HCT116 (cell line): ENCODE measurements at regions not wholly inside any gene's neighbourhood (a gene's known extent, or its start where the extent isn't known, plus 50 kb on each side); places are given as distances from the start of the nearest gene placed in this dataset.

Source experiments
- ATAC-seq: fragments of 200-7000 bp; cut with Tn5 transposase; 2 replicates; pipeline ENCODE4 v1.9.1; 2020; ENCODE audit warnings: mild to moderate bottlenecking, moderate library complexity
- BruUV-seq: library from RNA; stranded (reverse); fragments of 400-500 nt; replicated peaks from 2 replicates; lab custom pipeline; 2021; lab: Mats Ljungman, UMichigan
- CTCF ChIA-PET: fragments of 300-600 bp; sonication (Branson Sonifier 250); formaldehyde crosslinking; loops from one replicate; lab custom pipeline; 2021; ENCODE audit warnings: antibody characterized with exemption; lab: Charles Lee
- POLR2A ChIA-PET: fragments of 300-600, 350-600 bp; sonication (Branson Sonifier 250); formaldehyde crosslinking; loops from one replicate; lab custom pipeline; 2021; ENCODE audit warnings: antibody characterized with exemption; lab: Charles Lee
- RAD21 ChIA-PET, 2 experiments: fragments of 300-600 bp; sonication (Branson Sonifier 250); formaldehyde crosslinking; loops; one replicate each; lab custom pipeline; 2023; ENCODE audit warnings: low total read pairs in 2 of 2; ENCODE audit not compliant: uncharacterized antibody in 2 of 2, unreplicated experiment in 2 of 2, low non-redundant PET in 1 of 2; lab: Charles Lee
- DNase-seq: peaks from one replicate; pipeline ENCODE4 v3.0.0-alpha.2; 2010; ENCODE audit warnings: low read depth, low spot score
- H2AFZ ChIP-seq: fragments of 200-600 bp; shearing (Covaris generic), sonication (generic); 2 replicates; pipeline ENCODE4 v1.6.1; 2017; ENCODE audit warnings: low read depth, mixed run types, mixed read lengths, antibody characterized with exemption, low read length; ENCODE audit not compliant: poor library complexity, severe bottlenecking
- H3K27ac ChIP-seq: 2 replicates; pipeline ENCODE4 v1.5.1; 2012; ENCODE audit warnings: low read depth, low read length
- H3K27me3 ChIP-seq: fragments of 200-600 bp; sonication (generic); 2 replicates; pipeline ENCODE4 v1.6.1; 2016; ENCODE audit warnings: mixed run types, low read length, mixed read lengths; ENCODE audit not compliant: insufficient read depth
- H3K36me3 ChIP-seq, 2 experiments: fragments of 200-500 bp in 1 of 2; fragments of 200-600 bp in 1 of 2; sonication (Bioruptor generic) in 1 of 2; sonication (generic) in 1 of 2; 2 replicates each; pipeline versions ENCODE4 v1.5.1 to v1.6.1; 2014 to 2016; ENCODE audit warnings: low read length in 2 of 2, inconsistent platforms in 1 of 2, mixed read lengths in 1 of 2, mixed run types in 1 of 2; ENCODE audit not compliant: insufficient read depth in 2 of 2, control insufficient read depth in 1 of 2
- H3K4me1 ChIP-seq, 2 experiments: fragments of 200-600 bp in 1 of 2; sonication (generic) in 1 of 2; 2 replicates each; pipeline versions ENCODE4 v1.5.1 to v1.6.1; 2012 to 2017; ENCODE audit warnings: low read length in 2 of 2, inconsistent platforms in 1 of 2, mild to moderate bottlenecking in 1 of 2, mixed read lengths in 1 of 2, mixed run types in 1 of 2, moderate library complexity in 1 of 2; ENCODE audit not compliant: insufficient read depth in 2 of 2, control insufficient read depth in 1 of 2
- H3K4me2 ChIP-seq: fragments of 200-600 bp; sonication (generic); 2 replicates; pipeline ENCODE4 v1.6.1; 2017; ENCODE audit warnings: mixed run types, low read length, mixed read lengths
- H3K4me3 ChIP-seq, 2 experiments: fragments of 200-600 bp in 1 of 2; sonication (generic) in 1 of 2; replicated peaks in 1 of 2; 2 replicates each; pipeline ENCODE4 v1.5.1; 2011 to 2016; ENCODE audit warnings: low read length in 2 of 2, control low read depth in 1 of 2, low read depth in 1 of 2, mild to moderate bottlenecking in 1 of 2, mixed read lengths in 1 of 2, mixed run types in 1 of 2
- H3K79me2 ChIP-seq: fragments of 200-600 bp; sonication (generic); 2 replicates; pipeline ENCODE4 v1.6.1; 2017; ENCODE audit warnings: mild to moderate bottlenecking, mixed run types, low read length, moderate library complexity, mixed read lengths; ENCODE audit not compliant: insufficient read depth
- H3K9ac ChIP-seq: fragments of 200-600 bp; sonication (generic); 2 replicates; pipeline ENCODE4 v1.6.1; 2016; ENCODE audit warnings: low read length, mixed read lengths
- H3K9me2 ChIP-seq: fragments of 200-600 bp; sonication (generic), shearing (Covaris generic); 2 replicates; pipeline ENCODE4 v1.6.1; 2017; ENCODE audit warnings: mixed run types, mild to moderate bottlenecking, moderate library complexity; ENCODE audit not compliant: insufficient read depth
- H3K9me3 ChIP-seq, 2 experiments: fragments of 200-500 bp in 1 of 2; fragments of 200-600 bp in 1 of 2; sonication (Bioruptor generic) in 1 of 2; sonication (generic) in 1 of 2; 2 replicates each; pipeline ENCODE4 v1.6.1; 2014 to 2017; ENCODE audit warnings: low read length in 2 of 2, mixed read lengths in 2 of 2, inconsistent platforms in 1 of 2, low read depth in 1 of 2, mild to moderate bottlenecking in 1 of 2, mixed run types in 1 of 2, moderate library complexity in 1 of 2; ENCODE audit not compliant: control insufficient read depth in 1 of 2, insufficient read depth in 1 of 2
- H4K20me1 ChIP-seq: fragments of 200-600 bp; sonication (generic), shearing (Covaris generic); 2 replicates; pipeline ENCODE4 v1.6.1; 2017; ENCODE audit warnings: mixed run types, mild to moderate bottlenecking, moderate library complexity; ENCODE audit not compliant: insufficient read depth
- ATF3 ChIP-seq: IDR thresholded peaks from 2 replicates; pipeline ENCODE4 v1.6.1; 2012
- CBX3 ChIP-seq: IDR thresholded peaks from 2 replicates; pipeline ENCODE4 v1.6.1; 2012; ENCODE audit warnings: low read depth
- CEBPB ChIP-seq: IDR thresholded peaks from 2 replicates; pipeline ENCODE4 v1.6.1; 2012; ENCODE audit warnings: low read depth
- EGR1 ChIP-seq: IDR thresholded peaks from 2 replicates; pipeline ENCODE4 v1.6.1; 2012; ENCODE audit warnings: low read depth
- ELF1 ChIP-seq: IDR thresholded peaks from 2 replicates; pipeline ENCODE4 v1.6.1; 2012; ENCODE audit warnings: low read depth, borderline replicate concordance
- EZH2 ChIP-seq: fragments of 200-600 bp; sonication (generic); IDR thresholded peaks from 2 replicates; pipeline ENCODE4 v1.6.1; 2017; ENCODE audit warnings: antibody characterized with exemption, mixed run types
- EZH2phosphoT487 ChIP-seq: fragments of 200-600 bp; IDR thresholded peaks from 2 replicates; pipeline ENCODE4 v1.6.1; 2018; ENCODE audit warnings: antibody characterized with exemption, borderline replicate concordance
- FOSL1 ChIP-seq: IDR thresholded peaks from 2 replicates; pipeline ENCODE4 v1.6.1; 2012; ENCODE audit warnings: low read depth
- JUND ChIP-seq: IDR thresholded peaks from 2 replicates; pipeline ENCODE4 v1.6.1; 2012
- MAX ChIP-seq: IDR thresholded peaks from 2 replicates; pipeline ENCODE4 v1.6.1; 2012
- POLR2A ChIP-seq: IDR thresholded peaks from 2 replicates; pipeline ENCODE4 v1.7.0; 2011; ENCODE audit warnings: borderline replicate concordance; ENCODE audit not compliant: insufficient read depth, insufficient read length; ENCODE audit errors: extremely low read depth
- SIN3A ChIP-seq: IDR thresholded peaks from 2 replicates; pipeline ENCODE4 v1.6.1; 2012; ENCODE audit warnings: low read depth
- SP1 ChIP-seq: IDR thresholded peaks from 2 replicates; pipeline ENCODE4 v1.6.1; 2012; ENCODE audit warnings: low read depth
- SRF ChIP-seq: IDR thresholded peaks from 2 replicates; pipeline ENCODE4 v1.6.1; 2012; ENCODE audit warnings: low read depth
- TCF7L2 ChIP-seq: IDR thresholded peaks from 2 replicates; pipeline ENCODE4 v1.7.0; 2011; ENCODE audit warnings: borderline replicate concordance, inconsistent platforms; ENCODE audit not compliant: insufficient read depth, insufficient read length; ENCODE audit errors: extremely low read depth
- YY1 ChIP-seq: IDR thresholded peaks from 2 replicates; pipeline ENCODE4 v1.6.1; 2011; ENCODE audit warnings: low read length, low read depth, moderate library complexity, mild to moderate bottlenecking; ENCODE audit not compliant: insufficient replicate concordance; ENCODE audit errors: extremely low read depth
- ZBTB33 ChIP-seq: IDR thresholded peaks from 2 replicates; pipeline ENCODE4 v1.6.1; 2011; ENCODE audit warnings: mild to moderate bottlenecking, low read length, moderate library complexity; ENCODE audit not compliant: insufficient replicate concordance; ENCODE audit errors: extremely low read depth
- ZFX ChIP-seq: fragments of 450-650 bp; IDR thresholded peaks from 2 replicates; pipeline ENCODE4 v1.6.1; 2017
- intact Hi-C: fragments of 100-400 bp; cut with micrococcal nuclease; formaldehyde crosslinking; loops from 2 replicates; pipeline ENCODE4 v1.10.0; 2022

GRCh38 chr21:17454315-17455027 lies 58.4 kb upstream of the CXADR start (continued):
- TF ChIP-seq TCF7L2 (peak; percentile 25), EGR1 (no peak), ELF1 (no peak), ATF3 (peak; percentile 97), ZFX (no peak), CBX3 (peak; percentile 78), YY1 (no peak), FOSL1 (no peak), EZH2 (no peak), POLR2A (no peak), EZH2phosphoT487 (no peak), SRF (0 out of 2 replicates have a peak, but pooled peaks have one; percentile 17), SIN3A (no peak), JUND (no peak), SP1 (0 out of 2 replicates have a peak, but pooled peaks have one; percentile 25), MAX (peak; percentile 64; the same call in 1 of the 2 replicates)

- ChIA-PET CTCF (interaction anchor here (1.2 kb wide), 1 partner anchor 100 kb away, joined by 4 read pairs; no protein-coding TSS in a partner anchor), RAD21 (no interaction called here), POLR2A (no interaction called here)
- no TSS peak for BruUV-seq
- no peak for DNase-seq
- peak overlapping the region in 1 of 2 experiments; percentile 15; a peak in 1 of 4 replicates for H3K4me3 ChIP-seq
- intact Hi-C loops, result no loop called here
- no peak for TF ChIP-seq YY1
- TF ChIP-seq CEBPB, result no peak
- no peak for TF ChIP-seq POLR2A
- no peak for TF ChIP-seq ZBTB33
- no peak for TF ChIP-seq EGR1
- no peak overlapping the region for H3K9ac ChIP-seq
- H3K4me2 ChIP-seq, result peak overlapping the region; percentile 60
- H3K27me3 ChIP-seq, result no peaks in the 10 kb centered on the region
- no peaks in the 10 kb centered on the region for H3K9me3 ChIP-seq
- H3K36me3 ChIP-seq, result no peaks in the 10 kb centered on the region
- H2AFZ ChIP-seq, result no peak overlapping the region
- H3K27ac ChIP-seq, result 0 out of 2 replicates have a peak overlapping the region, but pooled peaks have one; percentile 31
- no peaks in the 10 kb centered on the region for H3K9me2 ChIP-seq
- peaks cover 10 to 15% of the 10 kb centered on the region in 2 experiments for H3K4me1 ChIP-seq
- no peaks in the 10 kb centered on the region for H3K79me2 ChIP-seq
- no peaks in the 10 kb centered on the region for H4K20me1 ChIP-seq
- ATAC-seq, result no peak
Observed at GRCh38 chr21:17455028-17455353, 57.9 kb upstream of the CXADR start.
